ENCODE measurements at regions not wholly inside any gene's neighbourhood (a gene's known extent, or its start where the extent isn't known, plus 50 kb on each side); places are given as distances from the start of the nearest gene placed in this dataset.

DNA sequence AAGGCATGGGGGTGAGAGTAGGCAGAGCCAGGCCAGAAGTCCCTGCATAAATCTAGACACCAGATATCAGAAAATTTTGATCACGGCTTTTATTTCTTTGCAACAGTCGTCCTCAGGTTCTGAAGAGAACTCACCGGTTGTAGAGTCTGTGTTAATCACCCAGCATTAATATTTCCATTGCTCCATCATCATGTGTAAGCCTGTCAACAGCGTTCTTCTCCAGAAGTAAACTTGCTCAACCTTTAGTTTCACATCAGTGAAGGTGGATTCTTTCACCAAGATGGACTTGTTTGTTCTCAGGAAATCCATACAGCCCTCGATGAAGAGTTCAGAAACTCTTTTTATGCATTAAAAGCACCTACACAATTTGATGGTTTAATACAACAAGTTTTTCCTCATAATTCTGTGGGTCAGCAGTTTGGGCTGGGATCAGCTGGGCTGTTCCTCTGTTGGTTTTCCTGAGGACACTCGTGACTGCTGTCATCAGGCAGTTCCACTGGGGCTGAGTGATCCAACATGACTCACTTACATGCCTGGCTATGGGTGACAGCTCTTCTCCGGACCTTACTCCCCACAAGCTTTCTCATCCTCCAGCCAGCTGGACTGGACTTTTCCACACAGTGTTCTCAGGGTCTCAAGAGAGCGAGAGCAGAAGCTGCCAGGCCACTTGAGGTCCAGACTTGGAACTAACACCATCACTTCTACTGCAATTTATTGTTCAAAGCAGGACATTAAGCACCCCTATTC lies 303.4 kb downstream of the ZNF621 start:
- H3K4me3 ChIP-seq: no peak overlapping the region
- TF ChIP-seq POLR2AphosphoS5 (IDR thresholded peaks at IDR 0.05; ENCODE audit: borderline replicate concordance, low read depth, low read length) (no peak), EZH2 (IDR thresholded peaks at IDR 0.05) (no peak), FOXP2 (optimal IDR thresholded peaks at IDR 0.05; ENCODE audit: control extremely low read depth, extremely low read length, insufficient read depth) (no peak)
- DNase-seq (ENCODE audit: low read depth, low spot score): no peak
- no peaks in the 10 kb centered on the region for H3K36me3 ChIP-seq (ENCODE audit: insufficient read depth, low read length)
- no peaks in the 10 kb centered on the region for H3K9me3 ChIP-seq (ENCODE audit: low read depth, low read length)
- H3K9ac ChIP-seq (ENCODE audit: insufficient read length): no peak overlapping the region
- no peak overlapping the region for H3K27ac ChIP-seq

GRCh38 chr3:40828741-40829415 lies 304.1 kb downstream of the ZNF621 start:
- no peak for TF ChIP-seq FOXP2 (optimal IDR thresholded peaks at IDR 0.05; ENCODE audit: control extremely low read depth, extremely low read length, insufficient read depth)
- TF ChIP-seq EZH2 (IDR thresholded peaks at IDR 0.05): no peak
- no peak for TF ChIP-seq POLR2AphosphoS5 (IDR thresholded peaks at IDR 0.05; ENCODE audit: borderline replicate concordance, low read depth, low read length)
- Histone ChIP-seq H3K9me3 (ENCODE audit: low read depth, low read length) (no peaks in the 10 kb centered on the region), H3K4me3 (no peak overlapping the region), H3K36me3 (ENCODE audit: insufficient read depth, low read length) (no peaks in the 10 kb centered on the region), H3K9ac (ENCODE audit: insufficient read length) (no peak overlapping the region), H3K27ac (no peak overlapping the region)
- no peak for DNase-seq (ENCODE audit: low read depth, low spot score)

DNA sequence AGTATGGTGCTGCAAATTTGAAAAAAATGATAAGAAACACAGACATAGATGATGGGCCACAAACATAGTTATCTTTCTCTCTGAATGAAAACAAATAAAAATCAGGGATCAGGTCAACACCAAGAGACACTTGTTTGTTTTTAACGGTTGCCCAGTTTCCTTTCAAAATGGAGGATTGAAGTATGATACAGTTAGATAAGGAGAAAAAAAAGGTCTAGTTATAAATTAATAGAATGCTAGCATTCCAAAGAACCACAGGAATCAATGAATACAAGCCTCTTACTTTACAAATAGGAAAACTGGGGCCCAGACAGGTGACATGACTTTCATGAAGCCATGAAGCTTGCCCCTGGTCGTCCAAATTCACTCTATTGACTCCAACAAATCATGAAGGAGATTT lies 305.1 kb downstream of the ZNF621 start:
- TF ChIP-seq POLR2AphosphoS5 (IDR thresholded peaks at IDR 0.05; ENCODE audit: borderline replicate concordance, low read depth, low read length): no peak
- Histone ChIP-seq H3K4me3 (no peak overlapping the region), H3K27ac (no peak overlapping the region), H3K9ac (ENCODE audit: insufficient read length) (no peak overlapping the region), H3K9me3 (ENCODE audit: low read depth, low read length) (no peaks in the 10 kb centered on the region), H3K36me3 (ENCODE audit: insufficient read depth, low read length) (no peaks in the 10 kb centered on the region)
- no peak for DNase-seq (ENCODE audit: low read depth, low spot score)

DNA sequence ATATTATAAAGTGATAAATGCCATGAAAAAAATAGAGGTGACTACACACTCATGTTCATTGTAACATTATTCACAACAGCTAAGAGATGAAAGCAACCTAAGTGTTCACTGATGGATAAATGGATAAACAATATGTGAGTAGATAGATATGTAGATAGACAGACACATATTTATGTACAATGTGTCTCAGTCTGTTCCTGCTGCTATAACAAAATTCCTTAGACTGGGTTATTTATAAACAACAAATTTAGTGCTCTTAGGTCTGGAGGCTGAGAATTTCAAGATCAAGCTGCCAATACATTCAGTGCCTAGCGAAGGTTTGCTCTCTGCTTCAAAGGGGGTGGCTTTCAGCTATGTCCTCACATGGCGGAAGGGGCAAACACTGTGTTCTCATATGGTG lies 312.5 kb downstream of the ZNF621 start:
- Histone ChIP-seq H3K4me3 (no peak overlapping the region), H3K27ac (no peak overlapping the region), H3K36me3 (ENCODE audit: insufficient read depth, low read length) (no peaks in the 10 kb centered on the region), H3K9me3 (ENCODE audit: low read depth, low read length) (no peaks in the 10 kb centered on the region), H3K9ac (ENCODE audit: insufficient read length) (no peak overlapping the region)
- TF ChIP-seq POLR2AphosphoS5 (IDR thresholded peaks at IDR 0.05; ENCODE audit: borderline replicate concordance, low read depth, low read length): no peak
- no peak for TF ChIP-seq EZH2 (IDR thresholded peaks at IDR 0.05)
- TF ChIP-seq FOXP2 (optimal IDR thresholded peaks at IDR 0.05; ENCODE audit: control extremely low read depth, extremely low read length, insufficient read depth): no peak
- DNase-seq (ENCODE audit: low read depth, low spot score): no peak

DNA sequence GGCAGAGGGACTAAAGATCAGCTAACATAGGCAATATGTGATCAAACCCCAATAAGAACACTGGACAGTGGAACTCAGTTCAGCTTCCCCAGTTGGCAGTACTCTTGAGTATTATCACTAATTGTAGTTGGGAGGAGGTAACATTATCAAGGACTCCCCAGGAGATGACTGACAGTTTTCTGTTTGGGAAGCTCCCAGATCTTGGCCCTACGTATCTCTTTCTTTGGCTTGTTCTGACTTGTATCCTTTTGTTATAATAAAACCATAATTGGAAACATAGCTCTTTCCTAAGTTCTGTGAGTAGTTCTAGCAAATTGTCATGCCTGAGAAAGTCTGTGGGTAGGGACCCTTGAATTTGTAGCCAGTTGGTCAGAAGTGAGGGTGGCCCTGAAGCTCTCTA lies 316.4 kb downstream of the ZNF621 start:
- no peak overlapping the region for H3K27ac ChIP-seq
- H3K9me3 ChIP-seq (ENCODE audit: low read depth, low read length): no peaks in the 10 kb centered on the region
- DNase-seq (ENCODE audit: low read depth, low spot score): no peak
- H3K4me3 ChIP-seq: no peak overlapping the region
- H3K36me3 ChIP-seq (ENCODE audit: insufficient read depth, low read length): no peaks in the 10 kb centered on the region
- TF ChIP-seq POLR2AphosphoS5 (IDR thresholded peaks at IDR 0.05; ENCODE audit: borderline replicate concordance, low read depth, low read length) (no peak), EZH2 (IDR thresholded peaks at IDR 0.05) (no peak), FOXP2 (optimal IDR thresholded peaks at IDR 0.05; ENCODE audit: control extremely low read depth, extremely low read length, insufficient read depth) (no peak)
- no peak overlapping the region for H3K9ac ChIP-seq (ENCODE audit: insufficient read length)

- no peak for DNase-seq (ENCODE audit: low read depth, low spot score)
- no peak overlapping the region for H3K27ac ChIP-seq
- no peaks in the 10 kb centered on the region for H3K9me3 ChIP-seq (ENCODE audit: low read depth, low read length)
- H3K4me3 ChIP-seq: no peak overlapping the region
- no peaks in the 10 kb centered on the region for H3K36me3 ChIP-seq (ENCODE audit: insufficient read depth, low read length)
- TF ChIP-seq FOXP2 (optimal IDR thresholded peaks at IDR 0.05; ENCODE audit: control extremely low read depth, extremely low read length, insufficient read depth): no peak
- no peak for TF ChIP-seq EZH2 (IDR thresholded peaks at IDR 0.05)
- no peak for TF ChIP-seq POLR2AphosphoS5 (IDR thresholded peaks at IDR 0.05; ENCODE audit: borderline replicate concordance, low read depth, low read length)
- no peak overlapping the region for H3K9ac ChIP-seq (ENCODE audit: insufficient read length)
Observed at GRCh38 chr3:40841570-40842109, 316.9 kb downstream of the ZNF621 start.

- Histone ChIP-seq H3K36me3 (ENCODE audit: insufficient read depth, low read length) (no peaks in the 10 kb centered on the region), H3K27ac (no peak overlapping the region), H3K9ac (ENCODE audit: insufficient read length) (no peak overlapping the region), H3K4me3 (no peak overlapping the region), H3K9me3 (ENCODE audit: low read depth, low read length) (no peaks in the 10 kb centered on the region)
- no peak for DNase-seq (ENCODE audit: low read depth, low spot score)
- TF ChIP-seq POLR2AphosphoS5 (IDR thresholded peaks at IDR 0.05; ENCODE audit: borderline replicate concordance, low read depth, low read length) (no peak), EZH2 (IDR thresholded peaks at IDR 0.05) (no peak), FOXP2 (optimal IDR thresholded peaks at IDR 0.05; ENCODE audit: control extremely low read depth, extremely low read length, insufficient read depth) (no peak)
Observed at GRCh38 chr3:40842714-40843113, 318.0 kb downstream of the ZNF621 start.

GRCh38 chr3:40843208-40843624 lies 318.5 kb downstream of the ZNF621 start:
- no peak for TF ChIP-seq FOXP2 (optimal IDR thresholded peaks at IDR 0.05; ENCODE audit: control extremely low read depth, extremely low read length, insufficient read depth)
- TF ChIP-seq POLR2AphosphoS5 (IDR thresholded peaks at IDR 0.05; ENCODE audit: borderline replicate concordance, low read depth, low read length): no peak
- no peak for TF ChIP-seq EZH2 (IDR thresholded peaks at IDR 0.05)
- Histone ChIP-seq H3K36me3 (ENCODE audit: insufficient read depth, low read length) (no peaks in the 10 kb centered on the region), H3K9ac (ENCODE audit: insufficient read length) (no peak overlapping the region), H3K9me3 (ENCODE audit: low read depth, low read length) (no peaks in the 10 kb centered on the region), H3K27ac (no peak overlapping the region), H3K4me3 (no peak overlapping the region)
- no peak for DNase-seq (ENCODE audit: low read depth, low spot score)

Measured in SK-N-MC (cell line).